ENCODE measurements at regions not wholly inside any gene's neighbourhood (a gene's known extent, or its start where the extent isn't known, plus 50 kb on each side); places are given as distances from the start of the nearest gene placed in this dataset.

DNA sequence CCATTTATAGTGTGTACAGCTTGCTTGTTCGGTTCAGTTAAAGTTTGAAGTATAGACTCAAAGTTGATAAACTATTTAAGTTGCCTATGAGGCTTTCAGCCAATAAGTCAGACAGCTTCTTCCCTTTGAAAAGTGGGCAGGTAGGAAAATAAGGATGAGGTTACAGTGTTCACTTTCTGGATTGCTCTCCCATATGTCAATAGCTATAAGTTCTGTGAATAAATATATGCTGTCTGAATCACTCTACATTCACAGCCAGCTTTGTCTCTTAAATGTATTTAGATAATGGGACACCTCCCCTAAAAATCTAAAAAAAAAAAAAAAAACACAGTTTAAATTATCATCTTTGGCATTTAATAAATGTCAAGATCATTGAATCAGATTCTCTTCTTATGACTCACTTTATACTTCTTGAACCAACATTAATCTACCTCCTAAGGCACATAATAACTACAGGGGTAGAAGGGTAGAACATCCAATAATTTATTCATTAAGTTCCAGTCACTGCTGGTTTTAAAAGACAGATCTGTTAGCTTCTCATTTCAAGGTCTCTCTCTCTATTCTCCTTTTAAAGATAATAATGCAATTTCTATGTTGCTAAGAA lies 126.4 kb upstream of the PCED1B start:
- no peak for TF ChIP-seq EZH2 (IDR thresholded peaks at IDR 0.05; ENCODE audit: low read length)
- no peak for TF ChIP-seq CTCF (optimal IDR thresholded peaks at IDR 0.05 in 1 of 3, IDR thresholded peaks at IDR 0.05 in 1 of 3, conservative IDR thresholded peaks at IDR 0.05 in 1 of 3; ENCODE audit: extremely low read depth in 1 of 3, insufficient read depth in 2 of 3, low read length in 3 of 3)
- Histone ChIP-seq H3K9me3 (ENCODE audit: control insufficient read depth, low read depth, low read length) (no peaks in the 10 kb centered on the region), H3K36me3 (ENCODE audit: control insufficient read depth in 2 of 2, extremely low read depth in 1 of 2, insufficient read depth in 2 of 2, low read length in 2 of 2) (no peaks in the 10 kb centered on the region), H3K4me2 (ENCODE audit: control insufficient read depth, extremely low read depth, insufficient read depth, low read depth, low read length) (no peak overlapping the region), H3K4me1 (ENCODE audit: control insufficient read depth, extremely low read depth, insufficient read depth, low read length) (peaks cover 8% of the 10 kb centered on the region), H3K9ac (ENCODE audit: control insufficient read depth, extremely low read depth, insufficient read depth, low read length) (no peak overlapping the region), H3K27ac (ENCODE audit: control insufficient read depth, insufficient read depth, low read length) (no peak overlapping the region), H2AFZ (ENCODE audit: control insufficient read depth, low read length) (no peak overlapping the region), H4K20me1 (ENCODE audit: control insufficient read depth, extremely low read depth, insufficient read depth, low read length) (no peaks in the 10 kb centered on the region), H3K4me3 (ENCODE audit: control insufficient read depth in 2 of 3, extremely low read depth in 1 of 3, insufficient read depth in 2 of 3, low read depth in 1 of 3, low read length in 3 of 3) (no peak overlapping the region), H3K9me1 (ENCODE audit: control insufficient read depth, extremely low read depth, insufficient read depth, low read length) (no peaks in the 10 kb centered on the region), H3K27me3 (ENCODE audit: control insufficient read depth, extremely low read depth, insufficient read depth, low read length) (no peaks in the 10 kb centered on the region), H3K79me2 (ENCODE audit: control insufficient read depth, insufficient read depth, low read length) (no peaks in the 10 kb centered on the region)
- dilution Hi-C loops (cut with MboI; ENCODE audit: extremely low pct_ligation_motif_present, low sequenced_read_pairs), result no loop called here
- FAIRE-seq (no peak), DNase-seq (ENCODE audit: low read depth, low spot score) (no peak)

GRCh38 chr12:46956451-46957035 lies 122.9 kb upstream of the PCED1B start:
- Histone ChIP-seq H3K9me3 (ENCODE audit: control insufficient read depth, low read depth, low read length) (no peaks in the 10 kb centered on the region), H3K9ac (ENCODE audit: control insufficient read depth, extremely low read depth, insufficient read depth, low read length) (no peak overlapping the region), H3K27ac (ENCODE audit: control insufficient read depth, insufficient read depth, low read length) (no peak overlapping the region), H3K27me3 (ENCODE audit: control insufficient read depth, extremely low read depth, insufficient read depth, low read length) (no peaks in the 10 kb centered on the region), H3K36me3 (ENCODE audit: control insufficient read depth in 2 of 2, extremely low read depth in 1 of 2, insufficient read depth in 2 of 2, low read length in 2 of 2) (no peaks in the 10 kb centered on the region), H3K4me3 (ENCODE audit: control insufficient read depth in 2 of 3, extremely low read depth in 1 of 3, insufficient read depth in 2 of 3, low read depth in 1 of 3, low read length in 3 of 3) (no peak overlapping the region), H3K4me2 (ENCODE audit: control insufficient read depth, extremely low read depth, insufficient read depth, low read depth, low read length) (no peak overlapping the region), H3K4me1 (ENCODE audit: control insufficient read depth, extremely low read depth, insufficient read depth, low read length) (peaks cover 11% of the 10 kb centered on the region), H2AFZ (ENCODE audit: control insufficient read depth, low read length) (no peak overlapping the region), H3K79me2 (ENCODE audit: control insufficient read depth, insufficient read depth, low read length) (no peaks in the 10 kb centered on the region), H3K9me1 (ENCODE audit: control insufficient read depth, extremely low read depth, insufficient read depth, low read length) (no peaks in the 10 kb centered on the region), H4K20me1 (ENCODE audit: control insufficient read depth, extremely low read depth, insufficient read depth, low read length) (no peaks in the 10 kb centered on the region)
- FAIRE-seq, result no peak
- TF ChIP-seq CTCF (optimal IDR thresholded peaks at IDR 0.05 in 1 of 3, IDR thresholded peaks at IDR 0.05 in 1 of 3, conservative IDR thresholded peaks at IDR 0.05 in 1 of 3; ENCODE audit: extremely low read depth in 1 of 3, insufficient read depth in 2 of 3, low read length in 3 of 3), result no peak
- TF ChIP-seq EZH2 (IDR thresholded peaks at IDR 0.05; ENCODE audit: low read length), result no peak
- no peak for DNase-seq (ENCODE audit: low read depth, low spot score)
- dilution Hi-C loops (cut with MboI; ENCODE audit: extremely low pct_ligation_motif_present, low sequenced_read_pairs), result no loop called here
